GM12878 (cell line): ENCODE measurements at regions not wholly inside any gene's neighbourhood (a gene's known extent, or its start where the extent isn't known, plus 50 kb on each side); places are given as distances from the start of the nearest gene placed in this dataset.

Experiments used
- ATAC-seq: fragments of 200-7000 bp; cut with Tn5 transposase; 3 replicates; pipeline ENCODE4 v1.9.1; 2020; ENCODE audit warnings: mild to moderate bottlenecking, moderate library complexity
- BruUV-seq: library from RNA; stranded (reverse); fragments of 400-500 nt; replicated peaks from 2 replicates; lab custom pipeline; 2021; lab: Mats Ljungman, UMichigan
- CTCF ChIA-PET: fragments of 300-600 bp; sonication (Branson Sonifier 250); formaldehyde crosslinking; extraction: SDS; loops from one replicate; lab custom pipeline; 2021; ENCODE audit warnings: inconsistent platforms; lab: Yijun Ruan, JAX
- POLR2A ChIA-PET: fragments of 350-600 bp; formaldehyde crosslinking; extraction: SDS; loops from one replicate; lab custom pipeline; 2021; ENCODE audit warnings: inconsistent platforms; lab: Charles Lee
- RAD21 ChIA-PET: fragments of 300-600 bp; sonication (Branson Sonifier 250); formaldehyde crosslinking; loops from one replicate; lab custom pipeline; 2023; ENCODE audit warnings: antibody characterized with exemption; ENCODE audit not compliant: unreplicated experiment; lab: Charles Lee
- SMC1A ChIA-PET: fragments of 300-600 bp; sonication (Branson Sonifier 250); formaldehyde crosslinking; loops from one replicate; lab custom pipeline; 2023; ENCODE audit not compliant: unreplicated experiment, uncharacterized antibody; lab: Charles Lee
- DNase-seq: peaks from one replicate; pipeline ENCODE4 v3.0.0-alpha.2; 2011; ENCODE audit warnings: low read depth, low spot score
- FAIRE-seq: peaks from 3 replicates; lab custom pipeline; 2011; peaks lifted over from hg19 to GRCh38; lab: Jason Lieb, UNC
- H2AFZ ChIP-seq: 2 replicates; pipeline ENCODE4 v1.6.0; 2011; ENCODE audit warnings: low read depth, low read length, control low read depth; ENCODE audit not compliant: control insufficient read depth
- H3K27ac ChIP-seq: 2 replicates; pipeline ENCODE4 v1.5.1; 2011; ENCODE audit warnings: control low read depth; ENCODE audit not compliant: control insufficient read depth, insufficient read depth
- H3K27me3 ChIP-seq, 2 experiments: replicated peaks in 1 of 2; 2 replicates each; pipeline versions ENCODE4 v1.6.0 to v1.6.1; 2011; ENCODE audit warnings: low read length in 1 of 2; ENCODE audit not compliant: control insufficient read depth in 2 of 2, insufficient read depth in 2 of 2
- H3K36me3 ChIP-seq, 2 experiments: 2 replicates each; pipeline ENCODE4 v1.5.1; 2011; ENCODE audit warnings: low read length in 1 of 2; ENCODE audit not compliant: control insufficient read depth in 2 of 2, insufficient read depth in 2 of 2
- H3K4me1 ChIP-seq: 2 replicates; pipeline ENCODE4 v1.6.1; 2011; ENCODE audit warnings: mild to moderate bottlenecking, low read length, moderate library complexity, mixed read lengths; ENCODE audit not compliant: control insufficient read depth, insufficient read depth
- H3K4me2 ChIP-seq: 2 replicates; pipeline ENCODE4 v1.6.0; 2011; ENCODE audit warnings: control low read depth; ENCODE audit not compliant: control insufficient read depth, insufficient read depth
- H3K4me3 ChIP-seq: fragments of 200-600 bp; sonication (generic); 2 replicates; pipeline ENCODE4 v1.5.1; 2016
- H3K79me2 ChIP-seq: 2 replicates; pipeline ENCODE4 v1.6.0; 2011; ENCODE audit warnings: low read length; ENCODE audit not compliant: control insufficient read depth, insufficient read depth
- H3K9ac ChIP-seq: 2 replicates; pipeline ENCODE4 v1.8.0; 2011; ENCODE audit warnings: low read length, control low read depth, mixed read lengths; ENCODE audit not compliant: control insufficient read depth, insufficient read depth
- H3K9me3 ChIP-seq: replicated peaks from 3 replicates; pipeline ENCODE4 v1.5.1; 2011; ENCODE audit warnings: mild to moderate bottlenecking, low read length; ENCODE audit not compliant: control insufficient read depth, insufficient read depth
- H4K20me1 ChIP-seq: 2 replicates; pipeline ENCODE4 v1.6.0; 2011; ENCODE audit not compliant: control insufficient read depth, insufficient read depth
- BCL11A ChIP-seq: IDR thresholded peaks from 2 replicates; pipeline ENCODE4 v1.6.1; 2011; ENCODE audit warnings: low read depth, low read length
- ESRRA ChIP-seq: IDR thresholded peaks from 2 replicates; pipeline ENCODE4 v1.6.1; 2012; ENCODE audit warnings: mild to moderate bottlenecking, low read length, improper control_type of control experiment
- HDAC2 ChIP-seq: fragments of 200-600 bp; sonication (generic); IDR thresholded peaks from 2 replicates; pipeline ENCODE4 v1.6.1; 2017
- RB1 ChIP-seq: fragments of 450-650 bp; formaldehyde crosslinking; IDR thresholded peaks from 2 replicates; pipeline ENCODE4 v1.6.1; 2017; ENCODE audit warnings: mild to moderate bottlenecking, borderline replicate concordance
- RELA ChIP-seq: fragments of 450-650 bp; IDR thresholded peaks from 2 replicates; pipeline ENCODE4 v1.8.0; 2014; ENCODE audit warnings: borderline replicate concordance; ENCODE audit not compliant: partially characterized antibody
- WGBS: methylation state at CpG from one replicate; pipeline ENCODE4 v1.1.6; 2016; ENCODE audit warnings: low lambda C conversion rate; ENCODE audit not compliant: insufficient replicate concordance, insufficient coverage; ENCODE audit errors: missing lambda C conversion rate; 5-methylcytosine and 5-hydroxymethylcytosine counted together
- in situ Hi-C: fragments of 300-500 bp; cut with MboI; formaldehyde crosslinking; loops from 9 replicates; pipeline ENCODE4 v1.14.3; 2018; ENCODE audit warnings: mixed read lengths
- intact Hi-C: fragments of 100-400 bp; cut with micrococcal nuclease; formaldehyde crosslinking; loops from one replicate; pipeline ENCODE4 v1.14.2; 2022; ENCODE audit not compliant: unreplicated experiment
- TF ChIP-seq, protein P1 (sequence below), 3 experiments: IDR thresholded peaks in 2 of 3; conservative IDR thresholded peaks in 1 of 3; 2 replicates each; pipeline ENCODE4 v1.5.1; 2011; ENCODE audit warnings: low read depth in 3 of 3, low read length in 3 of 3, mild to moderate bottlenecking in 3 of 3, control low read depth in 2 of 3, moderate library complexity in 2 of 3, inconsistent platforms in 1 of 3, mixed read lengths in 1 of 3; ENCODE audit not compliant: control insufficient read depth in 2 of 3, insufficient read depth in 1 of 3; ENCODE audit errors: extremely low read depth in 1 of 3

DNA sequence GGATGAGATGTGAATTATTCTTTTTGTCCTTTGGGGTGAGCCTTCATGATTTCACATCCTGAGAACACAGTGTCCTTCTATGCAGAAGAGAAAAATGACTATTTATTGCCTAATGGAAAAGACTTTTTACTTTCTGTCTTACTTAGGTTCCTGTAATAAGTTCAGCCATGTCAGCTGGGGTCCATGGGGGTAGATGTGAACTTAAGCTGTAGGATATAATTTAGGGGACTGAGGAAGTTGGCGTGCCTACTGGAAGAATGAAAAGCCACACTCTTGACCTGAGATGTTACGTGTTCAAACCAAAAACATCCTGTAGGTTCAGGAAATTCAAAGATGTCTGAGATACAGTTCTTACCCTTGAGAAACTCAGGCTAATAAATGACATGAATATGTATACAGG, 660.5 kb downstream of the TOX3 start:
- Histone ChIP-seq H3K27ac (no peak overlapping the region), H3K36me3 (no peaks in the 10 kb centered on the region), H3K9me3 (no peaks in the 10 kb centered on the region), H3K9ac (no peak overlapping the region), H2AFZ (no peak overlapping the region)
- RAD21 ChIA-PET: no interaction called here
- TF ChIP-seq HDAC2: no peak
- TF ChIP-seq RELA: no peak
- TF ChIP-seq, all 136 proteins: peak for 0
- Histone ChIP-seq H3K4me3 (no peak overlapping the region), H3K79me2 (no peaks in the 10 kb centered on the region), H3K4me1 (no peaks in the 10 kb centered on the region), H4K20me1 (no peaks in the 10 kb centered on the region), H3K4me2 (no peak overlapping the region), H3K27me3 (no peaks in the 10 kb centered on the region)
- ChIA-PET CTCF (no interaction called here), SMC1A (no interaction called here), POLR2A (no interaction called here)
- no TSS peak for BruUV-seq
- FAIRE-seq: no peak
- intact Hi-C loops (no loop called here), in situ Hi-C loops (no loop called here)
- no peak for ATAC-seq
- 0% methylated on average over 2 of the region's 2 CpGs for WGBS
- no peak for DNase-seq

DNA sequence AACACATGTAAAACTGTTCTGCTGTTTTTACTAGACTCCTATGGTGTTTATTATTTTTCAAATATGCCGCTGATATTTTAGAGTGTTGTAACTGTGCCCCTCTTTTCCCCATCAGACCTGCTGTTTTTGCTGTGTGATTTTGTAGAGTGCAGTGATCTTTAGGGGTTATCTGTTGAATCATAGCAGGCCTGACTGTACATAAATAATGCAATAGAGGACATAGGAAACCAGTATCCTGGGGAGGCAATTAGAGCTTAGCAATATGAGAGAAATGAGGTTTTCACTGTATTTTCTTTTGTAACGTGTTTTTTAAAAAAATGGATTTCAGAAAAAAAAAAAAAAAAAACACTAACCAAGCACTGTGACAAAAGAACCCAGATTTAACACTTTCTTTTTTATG, 662.2 kb downstream of the TOX3 start:
- no peaks in the 10 kb centered on the region for H3K36me3 ChIP-seq
- TF ChIP-seq RB1: no peak
- TF ChIP-seq ESRRA: no peak
- no peak for TF ChIP-seq BCL11A
- TF ChIP-seq, protein P1, sequence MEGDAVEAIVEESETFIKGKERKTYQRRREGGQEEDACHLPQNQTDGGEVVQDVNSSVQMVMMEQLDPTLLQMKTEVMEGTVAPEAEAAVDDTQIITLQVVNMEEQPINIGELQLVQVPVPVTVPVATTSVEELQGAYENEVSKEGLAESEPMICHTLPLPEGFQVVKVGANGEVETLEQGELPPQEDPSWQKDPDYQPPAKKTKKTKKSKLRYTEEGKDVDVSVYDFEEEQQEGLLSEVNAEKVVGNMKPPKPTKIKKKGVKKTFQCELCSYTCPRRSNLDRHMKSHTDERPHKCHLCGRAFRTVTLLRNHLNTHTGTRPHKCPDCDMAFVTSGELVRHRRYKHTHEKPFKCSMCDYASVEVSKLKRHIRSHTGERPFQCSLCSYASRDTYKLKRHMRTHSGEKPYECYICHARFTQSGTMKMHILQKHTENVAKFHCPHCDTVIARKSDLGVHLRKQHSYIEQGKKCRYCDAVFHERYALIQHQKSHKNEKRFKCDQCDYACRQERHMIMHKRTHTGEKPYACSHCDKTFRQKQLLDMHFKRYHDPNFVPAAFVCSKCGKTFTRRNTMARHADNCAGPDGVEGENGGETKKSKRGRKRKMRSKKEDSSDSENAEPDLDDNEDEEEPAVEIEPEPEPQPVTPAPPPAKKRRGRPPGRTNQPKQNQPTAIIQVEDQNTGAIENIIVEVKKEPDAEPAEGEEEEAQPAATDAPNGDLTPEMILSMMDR (IDR thresholded peaks at IDR 0.05 in 2 of 3, conservative IDR thresholded peaks at IDR 0.05 in 1 of 3; ENCODE audit: control insufficient read depth in 2 of 3, extremely low read depth in 1 of 3, insufficient read depth in 1 of 3, low read depth in 3 of 3, low read length in 3 of 3): no peak
- no peak overlapping the region for H3K4me3 ChIP-seq
- 18% methylated on average over 2 of the region's 2 CpGs for WGBS
- BruUV-seq: no TSS peak
- ChIA-PET POLR2A (no interaction called here), RAD21 (no interaction called here), SMC1A (no interaction called here), CTCF (no interaction called here)
- H4K20me1 ChIP-seq: no peaks in the 10 kb centered on the region
- H3K9me3 ChIP-seq: no peaks in the 10 kb centered on the region
- no peak for FAIRE-seq
- H3K4me1 ChIP-seq: no peaks in the 10 kb centered on the region
- no peak overlapping the region for H3K4me2 ChIP-seq
- DNase-seq: no peak
- no peaks in the 10 kb centered on the region for H3K79me2 ChIP-seq
- H3K27ac ChIP-seq: no peak overlapping the region
- no peak overlapping the region for H2AFZ ChIP-seq
- H3K27me3 ChIP-seq: no peaks in the 10 kb centered on the region
- H3K9ac ChIP-seq: no peak overlapping the region
- intact Hi-C loops: no loop called here
- ATAC-seq: no peak
- in situ Hi-C loops: no loop called here
